HL-60 (cell line): ENCODE measurements at regions not wholly inside any gene's neighbourhood (a gene's known extent, or its start where the extent isn't known, plus 50 kb on each side); places are given as distances from the start of the nearest gene placed in this dataset.
"Not testable (repeated sequence)": the region's sequence is repeated elsewhere in the genome, so short reads cannot be mapped to it uniquely, and the experiment has no call there.

Experiments
- DNase-seq, 2 experiments: peaks; one replicate each; pipeline ENCODE4 v3.0.0-alpha.2; 2010 to 2020; ENCODE audit warnings: low read depth in 1 of 2, low spot score in 1 of 2
- H3K27ac ChIP-seq: fragments of 250-450 bp; sonication (Bioruptor Pico); replicated peaks from 2 replicates; pipeline ENCODE4 v1.5.1; 2020; ENCODE audit warnings: mild to moderate bottlenecking, moderate library complexity
- H3K27me3 ChIP-seq: fragments of 250-450 bp; sonication (Bioruptor Pico); 2 replicates; pipeline ENCODE4 v1.5.1; 2021; ENCODE audit warnings: mild to moderate bottlenecking, moderate library complexity; ENCODE audit not compliant: insufficient read depth, poor library complexity, severe bottlenecking
- H3K4me3 ChIP-seq: replicated peaks from 2 replicates; pipeline ENCODE4 v1.5.1; 2011; ENCODE audit warnings: mild to moderate bottlenecking, control low read depth, low read length; ENCODE audit not compliant: insufficient read depth
- CTCF ChIP-seq: IDR thresholded peaks from one replicate; pipeline ENCODE4 v1.5.1; 2011; ENCODE audit warnings: low read length, control low read depth, inconsistent platforms; ENCODE audit not compliant: insufficient read depth
- GABPA ChIP-seq: IDR thresholded peaks from 2 replicates; pipeline ENCODE4 v1.6.1; 2012; ENCODE audit warnings: low read depth
- POLR2AphosphoS5 ChIP-seq: IDR thresholded peaks from 2 replicates; pipeline ENCODE4 v1.6.1; 2012; ENCODE audit warnings: low read depth
- REST ChIP-seq: IDR thresholded peaks from 2 replicates; pipeline ENCODE4 v1.6.1; 2012; ENCODE audit warnings: low read depth; ENCODE audit not compliant: insufficient replicate concordance
- SPI1 ChIP-seq: IDR thresholded peaks from 2 replicates; pipeline ENCODE4 v1.6.1; 2012; ENCODE audit warnings: low read depth, mild to moderate bottlenecking, borderline replicate concordance

DNA sequence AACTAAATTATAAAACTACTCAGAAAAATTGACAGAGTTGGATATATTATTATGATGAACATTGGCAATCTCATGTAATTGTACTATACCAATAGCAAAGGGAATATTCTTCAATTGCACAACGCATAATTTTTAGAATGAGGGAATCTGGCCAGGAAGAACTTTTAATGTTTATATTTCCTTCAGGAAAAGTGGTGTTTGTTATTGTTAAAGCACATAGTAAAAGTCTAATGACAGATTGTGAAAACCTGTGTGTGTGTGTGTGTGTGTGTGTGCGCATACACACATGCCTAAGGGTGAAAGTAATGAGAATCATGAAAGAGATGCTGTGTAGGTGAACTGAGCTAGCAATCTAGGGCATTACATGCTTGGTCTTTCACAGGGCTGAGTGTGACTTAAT, 877.7 kb downstream of the SLC6A15 start:
- Histone ChIP-seq H3K27me3 (no peaks in the 10 kb centered on the region), H3K27ac (no peak overlapping the region), H3K4me3 (no peak overlapping the region)
- no peak for DNase-seq
- no peak for TF ChIP-seq POLR2AphosphoS5
- no peak for TF ChIP-seq GABPA
- no peak for TF ChIP-seq CTCF
- TF ChIP-seq REST: no peak

DNA sequence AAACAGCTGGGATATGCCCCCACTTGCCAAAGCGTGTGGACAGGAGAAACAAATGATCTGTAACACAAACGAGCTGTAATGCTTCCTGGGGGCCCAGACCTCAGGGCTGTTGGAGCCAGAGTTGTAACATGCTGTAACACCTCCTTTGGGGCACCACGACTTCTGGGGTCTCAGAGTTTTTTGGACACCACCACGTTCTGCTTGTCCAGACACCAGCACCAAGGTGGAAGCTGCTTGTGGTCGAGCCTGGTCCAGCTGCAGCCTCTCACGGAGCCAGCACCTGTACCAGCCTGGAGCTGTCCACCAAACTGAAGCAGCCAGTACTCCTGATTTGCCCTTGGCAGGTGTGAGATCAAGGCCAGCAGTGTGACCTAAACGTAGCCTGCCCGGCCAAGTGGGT, 879.4 kb downstream of the SLC6A15 start:
- Histone ChIP-seq H3K27me3 (no peaks in the 10 kb centered on the region), H3K27ac (no peak overlapping the region), H3K4me3 (no peak overlapping the region)
- TF ChIP-seq REST: no peak
- TF ChIP-seq CTCF: no peak
- TF ChIP-seq GABPA: no peak
- no peak for TF ChIP-seq SPI1
- TF ChIP-seq POLR2AphosphoS5: no peak
- DNase-seq: no peak

DNA sequence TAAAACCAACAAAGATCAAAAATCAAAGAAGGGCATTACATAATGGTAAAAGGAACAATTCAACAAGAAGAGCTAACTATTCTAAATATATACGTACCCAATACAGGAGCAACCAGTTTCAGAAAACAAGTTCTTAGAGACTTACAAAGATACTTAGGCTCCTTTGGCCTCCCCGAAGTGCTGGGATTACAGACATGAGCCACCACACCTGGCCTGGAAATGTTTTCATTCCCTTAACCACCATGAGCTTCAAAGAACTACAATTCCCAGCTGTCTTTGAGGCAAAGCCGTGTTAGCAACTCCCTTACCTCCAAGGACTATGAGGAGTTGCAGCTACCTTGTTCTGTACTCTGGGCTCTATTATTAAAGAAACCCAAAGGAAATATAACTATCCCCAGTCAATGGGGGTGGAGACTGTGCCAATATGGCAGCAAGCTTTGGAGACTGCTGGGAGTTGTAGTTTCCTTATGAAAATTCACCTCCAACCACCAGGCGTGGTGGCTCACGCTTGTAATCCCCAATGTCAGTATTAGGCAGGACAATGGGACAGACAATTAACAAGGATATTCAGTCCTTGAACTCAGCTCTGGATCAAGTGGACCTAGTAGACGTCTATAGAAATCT, 893.9 kb downstream of the SLC6A15 start:
- DNase-seq: not testable (repeated sequence)

DNA sequence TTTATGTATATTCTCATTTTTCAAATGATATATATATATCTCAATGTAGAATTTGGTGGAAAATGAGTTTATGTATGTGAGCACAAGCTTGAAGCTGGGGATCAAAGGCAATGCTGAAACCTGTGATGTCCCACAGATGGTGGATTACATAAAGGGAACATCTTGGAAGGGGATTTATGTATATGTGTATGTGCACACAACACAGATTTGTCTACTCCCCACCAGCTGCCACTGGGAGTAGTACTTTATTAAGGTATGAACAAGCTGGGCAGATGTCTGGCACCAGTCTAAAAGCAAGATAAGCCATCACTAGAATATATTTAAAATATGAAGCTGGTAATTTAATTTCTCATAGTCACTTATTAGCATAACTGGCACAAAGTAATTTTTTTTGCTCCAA, 895.6 kb downstream of the SLC6A15 start:
- no peak for TF ChIP-seq REST
- no peak for TF ChIP-seq CTCF
- TF ChIP-seq GABPA: no peak
- no peak for TF ChIP-seq POLR2AphosphoS5
- TF ChIP-seq SPI1: no peak
- H3K27me3 ChIP-seq: no peaks in the 10 kb centered on the region
- H3K27ac ChIP-seq: no peak overlapping the region
- H3K4me3 ChIP-seq: no peak overlapping the region
- DNase-seq: no peak

More for the DNA sequence above, 893.9 kb downstream of the SLC6A15 start:
- not testable (repeated sequence) for H3K4me3 ChIP-seq, H3K27ac ChIP-seq, H3K27me3 ChIP-seq
